Progenitor cell of endocrine pancreas (in vitro differentiated cells): ENCODE measurements at regions not wholly inside any gene's neighbourhood (a gene's known extent, or its start where the extent isn't known, plus 50 kb on each side); places are given as distances from the start of the nearest gene placed in this dataset.

Experiments
- DNase-seq: peaks from one replicate; pipeline ENCODE4 v3.0.0; 2021; ENCODE audit warnings: low spot score; ENCODE audit not compliant: unreplicated experiment
- H3K27ac Mint-ChIP-seq: 2 replicates; pipeline ENCODE4 v1.8.0; 2021; ENCODE audit warnings: mild to moderate bottlenecking, moderate library complexity, mixed read lengths
- H3K27me3 Mint-ChIP-seq: 2 replicates; pipeline ENCODE4 v1.8.0; 2021; ENCODE audit warnings: mixed read lengths
- H3K36me3 Mint-ChIP-seq: 2 replicates; pipeline ENCODE4 v1.8.0; 2022; ENCODE audit warnings: mixed read lengths; ENCODE audit not compliant: insufficient read depth
- H3K4me1 Mint-ChIP-seq: 2 replicates; pipeline ENCODE4 v1.8.0; 2021; ENCODE audit warnings: low read depth, mixed read lengths
- H3K4me3 Mint-ChIP-seq: 2 replicates; pipeline ENCODE4 v1.8.0; 2021; ENCODE audit warnings: low read depth, mild to moderate bottlenecking, moderate library complexity, mixed read lengths
- H3K9me3 Mint-ChIP-seq: 2 replicates; pipeline ENCODE4 v1.8.0; 2021; ENCODE audit warnings: low read depth, mixed read lengths
- CTCF ChIP-seq: fragments of 200-600 bp; sonication (generic); IDR thresholded peaks from one replicate; pipeline ENCODE4 v1.5.0; 2021; ENCODE audit warnings: antibody characterized with exemption, mild to moderate bottlenecking; ENCODE audit not compliant: unreplicated experiment

GRCh38 chr20:9935285-9935684, 96.4 kb upstream of the PAK5 start:
- DNase-seq, result no peak
- Mint-ChIP-seq H3K4me1 (peaks cover 3% of the 10 kb centered on the region), H3K36me3 (no peaks in the 10 kb centered on the region), H3K9me3 (peaks cover 18% of the 10 kb centered on the region), H3K4me3 (no peak overlapping the region), H3K27ac (no peak overlapping the region), H3K27me3 (peaks cover 2% of the 10 kb centered on the region)
- TF ChIP-seq CTCF, result no peak

GRCh38 chr20:9930142-9930541, 91.3 kb upstream of the PAK5 start:
- Mint-ChIP-seq H3K4me1 (peaks cover 10% of the 10 kb centered on the region), H3K4me3 (no peak overlapping the region), H3K27ac (no peak overlapping the region), H3K9me3 (peaks cover 5% of the 10 kb centered on the region), H3K36me3 (no peaks in the 10 kb centered on the region), H3K27me3 (peaks cover 5% of the 10 kb centered on the region)
- DNase-seq, result no peak
- no peak for TF ChIP-seq CTCF

- Mint-ChIP-seq H3K27ac (no peak overlapping the region), H3K36me3 (no peaks in the 10 kb centered on the region), H3K4me1 (peaks cover 10% of the 10 kb centered on the region), H3K4me3 (no peak overlapping the region), H3K9me3 (no peaks in the 10 kb centered on the region), H3K27me3 (peaks cover 5% of the 10 kb centered on the region)
- no peak for DNase-seq
- no peak for TF ChIP-seq CTCF
Measured at GRCh38 chr20:9928955-9929354, 90.1 kb upstream of the PAK5 start.

DNA sequence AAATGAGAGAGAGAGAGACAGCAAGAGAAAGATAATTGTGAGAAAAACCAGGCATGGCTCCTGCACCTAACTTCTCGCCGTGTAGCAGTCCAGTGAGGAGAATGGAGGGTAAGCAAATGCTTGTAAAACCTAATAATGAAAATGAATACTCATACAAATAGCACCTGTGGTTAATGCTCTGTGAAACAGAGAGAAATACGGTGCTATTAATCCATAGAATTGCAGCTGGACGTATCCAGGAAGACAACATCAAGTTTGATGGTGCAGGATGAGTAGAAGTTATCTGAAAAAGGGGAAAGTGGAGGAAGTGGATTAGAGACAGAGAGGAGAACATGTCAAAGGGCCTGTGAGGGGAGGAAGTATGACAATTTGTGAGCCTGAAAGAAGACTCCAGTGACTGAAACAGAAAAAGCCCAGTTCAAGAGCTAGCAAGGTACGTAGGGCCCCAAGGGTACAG, 89.4 kb upstream of the PAK5 start:
- Mint-ChIP-seq H3K36me3 (no peaks in the 10 kb centered on the region), H3K4me1 (peaks cover 10% of the 10 kb centered on the region), H3K27ac (no peak overlapping the region), H3K27me3 (peaks cover 5% of the 10 kb centered on the region), H3K9me3 (no peaks in the 10 kb centered on the region), H3K4me3 (no peak overlapping the region)
- DNase-seq, result no peak
- TF ChIP-seq CTCF, result no peak

DNA sequence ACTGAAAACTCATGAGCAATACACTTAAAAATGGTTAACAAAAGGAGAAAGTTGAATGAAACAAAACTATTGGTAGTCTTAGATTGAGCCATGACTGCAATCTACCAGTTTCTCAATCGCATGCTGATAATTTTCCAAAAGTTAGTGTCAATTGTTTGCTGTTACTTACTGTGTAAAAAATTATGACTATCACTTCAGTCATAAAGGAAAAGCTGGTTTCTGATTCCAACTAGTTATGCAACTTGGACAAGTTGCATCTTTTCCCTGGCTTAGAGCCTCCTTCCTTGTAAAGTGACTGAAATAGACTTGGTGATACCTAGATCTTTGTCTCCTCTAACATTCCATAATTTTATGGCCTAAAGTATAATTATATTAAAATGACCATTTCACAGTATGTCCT, 88.3 kb upstream of the PAK5 start:
- H3K4me3 Mint-ChIP-seq, result no peak overlapping the region
- no peak for TF ChIP-seq CTCF
- no peak overlapping the region for H3K27ac Mint-ChIP-seq
- peaks cover 10% of the 10 kb centered on the region for H3K4me1 Mint-ChIP-seq
- no peak for DNase-seq
- H3K9me3 Mint-ChIP-seq, result no peaks in the 10 kb centered on the region
- H3K27me3 Mint-ChIP-seq, result peaks cover 5% of the 10 kb centered on the region
- no peaks in the 10 kb centered on the region for H3K36me3 Mint-ChIP-seq
